IMR-90 (cell line): ENCODE measurements at regions not wholly inside any gene's neighbourhood (a gene's known extent, or its start where the extent isn't known, plus 50 kb on each side); places are given as distances from the start of the nearest gene placed in this dataset.

Experiments
- ATAC-seq: fragments of 200-7000 bp; cut with Tn5 transposase; 2 replicates; pipeline ENCODE4 v1.9.1; 2020; ENCODE audit warnings: low read depth, mild to moderate bottlenecking, moderate library complexity
- BruUV-seq: library from RNA; stranded (reverse); fragments of 400-500 nt; replicated peaks from 2 replicates; lab custom pipeline; 2021; lab: Mats Ljungman, UMichigan
- CTCF ChIA-PET: fragments of 300-600 bp; formaldehyde crosslinking; extraction: SDS; loops from one replicate; lab custom pipeline; 2021; ENCODE audit warnings: antibody characterized with exemption; lab: Yijun Ruan, JAX
- POLR2A ChIA-PET: fragments of 300-600 bp; sonication (Branson Sonifier 250); formaldehyde crosslinking; loops from one replicate; lab custom pipeline; 2022; ENCODE audit warnings: antibody characterized with exemption; ENCODE audit not compliant: unreplicated experiment; lab: Charles Lee
- DNase-seq: peaks from one replicate; pipeline ENCODE4 v3.0.0; 2013
- H2AFZ ChIP-seq: replicated peaks from 2 replicates; pipeline ENCODE3; 2013; ENCODE audit warnings: low read length, mild to moderate bottlenecking; ENCODE audit not compliant: poor library complexity
- H2AK5ac ChIP-seq: 2 replicates; pipeline ENCODE4 v1.6.1; 2013; ENCODE audit warnings: low read depth, low read length, inconsistent platforms
- H2AK9ac ChIP-seq: replicated peaks from 2 replicates; pipeline ENCODE3; 2013; ENCODE audit warnings: mild to moderate bottlenecking, low read depth, low read length, moderate library complexity; ENCODE audit not compliant: poor library complexity
- H2BK120ac ChIP-seq: 2 replicates; pipeline ENCODE4 v1.6.1; 2013; ENCODE audit warnings: low read depth, low read length, inconsistent platforms
- H2BK15ac ChIP-seq: 3 replicates; pipeline ENCODE4 v1.6.1; 2013; ENCODE audit warnings: low read depth, low read length, inconsistent platforms
- H2BK20ac ChIP-seq: 2 replicates; pipeline ENCODE4 v1.6.1; 2013; ENCODE audit warnings: low read depth, mild to moderate bottlenecking, inconsistent platforms, low read length, moderate library complexity
- H2BK5ac ChIP-seq: 2 replicates; pipeline ENCODE4 v1.6.1; 2013; ENCODE audit warnings: mild to moderate bottlenecking, low read depth, low read length, inconsistent platforms; ENCODE audit not compliant: poor library complexity, severe bottlenecking
- H3K14ac ChIP-seq: replicated peaks from 2 replicates; pipeline ENCODE4 v1.6.1; 2013; ENCODE audit warnings: low read depth, low read length, inconsistent platforms
- H3K18ac ChIP-seq: 2 replicates; pipeline ENCODE4 v1.6.1; 2013; ENCODE audit warnings: low read depth, low read length, control low read depth
- H3K23ac ChIP-seq: 2 replicates; pipeline ENCODE4 v1.6.1; 2013; ENCODE audit warnings: low read depth, low read length, inconsistent platforms
- H3K27ac ChIP-seq: 2 replicates; pipeline ENCODE4 v1.5.1; 2013; ENCODE audit warnings: mild to moderate bottlenecking, control low read depth, low read length; ENCODE audit not compliant: insufficient read depth
- H3K27me3 ChIP-seq: 2 replicates; pipeline ENCODE4 v1.6.1; 2013; ENCODE audit warnings: low read length; ENCODE audit not compliant: control insufficient read depth, insufficient read depth
- H3K36me3 ChIP-seq: 2 replicates; pipeline ENCODE4 v1.6.1; 2013; ENCODE audit warnings: low read length, mixed read lengths; ENCODE audit not compliant: control insufficient read depth, insufficient read depth
- H3K4ac ChIP-seq: 2 replicates; pipeline ENCODE4 v1.6.1; 2013; ENCODE audit warnings: low read depth, low read length, inconsistent platforms
- H3K4me1 ChIP-seq: 2 replicates; pipeline ENCODE4 v1.6.1; 2013; ENCODE audit warnings: low read length, mixed read lengths; ENCODE audit not compliant: control insufficient read depth, insufficient read depth
- H3K4me2 ChIP-seq: 2 replicates; pipeline ENCODE4 v1.6.1; 2013; ENCODE audit warnings: low read depth, mild to moderate bottlenecking, control low read depth, low read length, moderate library complexity
- H3K4me3 ChIP-seq: 2 replicates; pipeline ENCODE4 v1.5.1; 2013; ENCODE audit warnings: low read depth, mild to moderate bottlenecking, control low read depth, low read length, moderate library complexity; ENCODE audit not compliant: insufficient read depth
- H3K56ac ChIP-seq: 2 replicates; pipeline ENCODE4 v1.6.1; 2013; ENCODE audit warnings: low read length, inconsistent platforms; ENCODE audit not compliant: insufficient read depth; ENCODE audit errors: extremely low read depth
- H3K79me1 ChIP-seq, 2 experiments: 2 replicates each; pipeline ENCODE4 v1.6.1; 2013; ENCODE audit warnings: low read length in 2 of 2, inconsistent platforms in 1 of 2, low read depth in 1 of 2
- H3K9ac ChIP-seq: 2 replicates; pipeline ENCODE4 v1.6.1; 2013; ENCODE audit warnings: low read depth, low read length, control low read depth
- H3K9me1 ChIP-seq: 2 replicates; pipeline ENCODE4 v1.6.1; 2013; ENCODE audit warnings: low read length, inconsistent platforms; ENCODE audit not compliant: insufficient read depth
- H3K9me3 ChIP-seq: 2 replicates; pipeline ENCODE4 v1.6.1; 2013; ENCODE audit warnings: low read length; ENCODE audit not compliant: control insufficient read depth, insufficient read depth
- H4K20me1 ChIP-seq: 2 replicates; pipeline ENCODE4 v1.6.1; 2013; ENCODE audit warnings: low read length, inconsistent platforms; ENCODE audit not compliant: insufficient read depth
- H4K5ac ChIP-seq: 2 replicates; pipeline ENCODE4 v1.6.1; 2013; ENCODE audit warnings: mild to moderate bottlenecking, low read depth, low read length, control low read depth
- H4K8ac ChIP-seq, 2 experiments: 2 replicates each; pipeline ENCODE4 v1.6.1; 2013; ENCODE audit warnings: low read depth in 2 of 2, low read length in 2 of 2, control low read depth in 1 of 2, inconsistent platforms in 1 of 2
- H4K91ac ChIP-seq: 2 replicates; pipeline ENCODE4 v1.6.1; 2013; ENCODE audit warnings: low read depth, low read length, inconsistent platforms; ENCODE audit not compliant: insufficient read depth
- BHLHE40 ChIP-seq: fragments of 150-350 bp; IDR thresholded peaks from 2 replicates; pipeline ENCODE4 v1.6.1; 2016; ENCODE audit warnings: mild to moderate bottlenecking, low read depth, low read length
- CHD1 ChIP-seq: IDR thresholded peaks from 2 replicates; pipeline ENCODE4 v1.6.1; 2012; ENCODE audit warnings: low read depth, low read length, improper control_type of control experiment
- CTCF ChIP-seq: conservative IDR thresholded peaks from 2 replicates; pipeline ENCODE4 v1.5.1; 2012; ENCODE audit warnings: mild to moderate bottlenecking, low read depth, low read length, improper control_type of control experiment
- ELK1 ChIP-seq: fragments of 150-350 bp; IDR thresholded peaks from 2 replicates; pipeline ENCODE4 v1.6.1; 2016; ENCODE audit warnings: low read depth, mild to moderate bottlenecking, low read length, moderate library complexity, borderline replicate concordance
- MAFK ChIP-seq: IDR thresholded peaks from 2 replicates; pipeline ENCODE4 v1.6.1; 2012; ENCODE audit warnings: low read depth, low read length, improper control_type of control experiment
- MXI1 ChIP-seq: IDR thresholded peaks from 2 replicates; pipeline ENCODE4 v1.6.1; 2012; ENCODE audit warnings: low read depth, mild to moderate bottlenecking, low read length, moderate library complexity, borderline replicate concordance
- POLR2A ChIP-seq: IDR thresholded peaks from 2 replicates; pipeline ENCODE4 v1.6.1; 2012; ENCODE audit warnings: mild to moderate bottlenecking, low read depth, low read length
- RAD21 ChIP-seq: IDR thresholded peaks from 2 replicates; pipeline ENCODE4 v1.6.1; 2012; ENCODE audit warnings: low read length, improper control_type of control experiment
- RCOR1 ChIP-seq: IDR thresholded peaks from 2 replicates; pipeline ENCODE4 v1.6.1; 2012; ENCODE audit warnings: mild to moderate bottlenecking, low read length, improper control_type of control experiment; ENCODE audit not compliant: insufficient replicate concordance
- RFX5 ChIP-seq: IDR thresholded peaks from 2 replicates; pipeline ENCODE4 v1.8.0; 2012; ENCODE audit warnings: low read depth, mild to moderate bottlenecking, low read length, moderate library complexity
- WGBS, 2 experiments: methylation state at CpG; one replicate each; pipeline versions ENCODE4 v1.1.5 to v1.1.7; 2013; ENCODE audit warnings: missing lambda C conversion rate in 2 of 2; ENCODE audit not compliant: insufficient read length in 1 of 2; ENCODE audit errors: extremely low coverage in 2 of 2; 5-methylcytosine and 5-hydroxymethylcytosine counted together
- dilution Hi-C: fragments of 300-500 bp; cut with HindIII; formaldehyde crosslinking; loops from one replicate; pipeline ENCODE4 v1.14.3; 2018; ENCODE audit warnings: low sequenced_read_pairs; ENCODE audit not compliant: unreplicated experiment
- in situ Hi-C: fragments of 300-500 bp; cut with MboI; formaldehyde crosslinking; loops from 3 replicates; pipeline ENCODE4 v1.14.3; 2019; ENCODE audit warnings: low sequenced_read_pairs, inconsistent platforms, mixed read lengths
- intact Hi-C: fragments of 100-400 bp; cut with micrococcal nuclease; formaldehyde crosslinking; loops from 2 replicates; pipeline ENCODE4 v1.10.0; 2022

- Histone ChIP-seq H2BK20ac (no peak overlapping the region), H2AK9ac (no peak overlapping the region), H2BK15ac (no peak overlapping the region), H4K8ac (no peak overlapping the region), H2AFZ (no peak overlapping the region), H3K4ac (no peak overlapping the region), H3K27ac (no peak overlapping the region), H4K20me1 (no peaks in the 10 kb centered on the region), H4K91ac (no peak overlapping the region), H4K5ac (no peak overlapping the region), H2BK120ac (no peak overlapping the region), H3K79me1 (no peaks in the 10 kb centered on the region), H3K4me2 (no peak overlapping the region), H3K27me3 (no peaks in the 10 kb centered on the region), H3K4me3 (no peak overlapping the region), H2BK5ac (no peak overlapping the region), H3K9me1 (no peaks in the 10 kb centered on the region), H3K18ac (no peak overlapping the region), H3K4me1 (no peaks in the 10 kb centered on the region), H3K9ac (no peak overlapping the region), H3K9me3 (peaks cover 35% of the 10 kb centered on the region), H3K14ac (no peak overlapping the region), H3K56ac (no peak overlapping the region), H3K36me3 (no peaks in the 10 kb centered on the region), H3K23ac (no peak overlapping the region), H2AK5ac (no peak overlapping the region)
- DNase-seq = peak; percentile 1
- ATAC-seq = no peak
- in situ Hi-C loops = no loop called here
- no TSS peak for BruUV-seq
- dilution Hi-C loops = no loop called here
- no peak for TF ChIP-seq MAFK
- TF ChIP-seq CTCF = no peak
- TF ChIP-seq CHD1 = no peak
- TF ChIP-seq BHLHE40 = no peak
- TF ChIP-seq RFX5 = no peak
- TF ChIP-seq ELK1 = no peak
- TF ChIP-seq POLR2A = no peak
- TF ChIP-seq RAD21 = no peak
- no peak for TF ChIP-seq MXI1
- no peak for TF ChIP-seq RCOR1
- WGBS, 2 experiments = no CpG with 5 or more reads among the region's 10 CpGs
- ChIA-PET POLR2A (no interaction called here), CTCF (no interaction called here)
- intact Hi-C loops = no loop called here
Observed at GRCh38 chr18:78330766-78331165, 648.9 kb upstream of the SALL3 start.
